HG03575 (cell line): ENCODE measurements at regions not wholly inside any gene's neighbourhood (a gene's known extent, or its start where the extent isn't known, plus 50 kb on each side); places are given as distances from the start of the nearest gene placed in this dataset.

Source experiments
- ATAC-seq: cut with Tn5 transposase; IDR thresholded peaks from one replicate; pipeline ENCODE4 v1.9.1; 2021; ENCODE audit not compliant: unreplicated experiment, insufficient number of reproducible peaks, low FRiP score; ENCODE audit errors: extremely low read depth

DNA sequence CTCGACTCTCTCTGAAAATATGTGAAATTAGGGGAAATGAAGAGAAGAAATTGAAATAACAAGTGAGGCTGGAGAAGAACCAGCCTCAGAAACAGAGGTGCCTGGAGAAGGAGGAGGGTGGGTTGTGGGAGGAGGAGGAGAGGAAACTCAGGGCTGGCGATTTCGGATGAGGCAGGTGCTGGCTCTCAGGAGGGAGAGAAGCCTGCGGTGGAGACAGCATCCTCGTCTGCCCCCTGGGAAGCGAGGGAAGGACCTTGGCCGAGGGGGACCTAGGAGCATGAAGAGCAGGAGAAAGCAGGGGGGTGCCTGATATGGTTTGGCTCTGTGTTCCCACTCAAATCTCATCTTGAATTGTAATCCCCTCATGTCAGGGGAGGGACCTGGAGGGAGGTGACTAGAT, 264.7 kb upstream of the TNRC6C start:
- ATAC-seq = no peak

DNA sequence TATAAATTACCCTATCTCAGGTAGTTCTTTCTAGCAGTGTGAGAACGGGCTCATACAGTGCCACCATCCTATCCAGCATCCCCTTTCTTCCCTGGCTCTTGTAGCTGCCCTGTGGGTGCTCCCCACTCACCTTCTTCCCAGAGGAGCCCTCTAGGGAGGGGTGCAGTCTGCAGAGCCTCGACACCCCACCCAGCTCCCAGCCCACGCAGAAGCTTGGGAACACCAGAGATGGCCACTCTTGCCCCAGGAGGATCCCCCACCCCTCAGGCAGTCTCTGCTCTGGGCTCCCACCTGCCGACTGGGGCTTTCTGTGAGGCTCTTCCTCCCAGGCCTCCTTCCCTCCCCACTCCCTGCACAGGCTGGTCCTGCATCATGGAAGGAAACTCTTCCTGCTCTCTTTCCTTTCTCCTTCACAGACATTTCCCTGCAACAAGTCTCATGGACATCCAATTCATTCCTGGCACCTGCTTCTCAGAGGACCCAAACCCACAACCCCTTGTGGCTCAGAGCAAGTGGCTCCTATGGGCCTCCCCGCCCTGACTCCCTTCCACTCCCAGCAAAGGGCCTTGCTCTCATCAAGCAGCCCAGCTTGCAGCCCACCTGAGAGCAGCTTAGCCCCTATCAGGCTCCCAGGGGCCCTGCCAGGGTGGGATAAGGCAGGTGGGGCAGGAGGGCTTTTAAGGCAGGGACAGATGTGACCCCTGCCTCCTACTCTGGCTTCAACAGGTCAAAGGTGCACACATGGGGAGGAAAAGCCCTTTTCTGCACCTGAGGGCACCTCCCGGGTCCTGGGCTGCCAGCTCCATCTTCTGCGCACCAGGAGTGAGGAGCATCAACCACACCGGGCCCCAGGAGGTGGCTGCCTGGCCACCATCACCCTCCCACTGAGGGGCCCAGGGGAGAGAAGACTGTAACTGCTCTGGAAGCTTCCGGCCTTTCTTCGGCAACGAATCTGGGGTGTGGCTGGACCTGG, 263.8 kb upstream of the TNRC6C start:
- no peak for ATAC-seq

DNA sequence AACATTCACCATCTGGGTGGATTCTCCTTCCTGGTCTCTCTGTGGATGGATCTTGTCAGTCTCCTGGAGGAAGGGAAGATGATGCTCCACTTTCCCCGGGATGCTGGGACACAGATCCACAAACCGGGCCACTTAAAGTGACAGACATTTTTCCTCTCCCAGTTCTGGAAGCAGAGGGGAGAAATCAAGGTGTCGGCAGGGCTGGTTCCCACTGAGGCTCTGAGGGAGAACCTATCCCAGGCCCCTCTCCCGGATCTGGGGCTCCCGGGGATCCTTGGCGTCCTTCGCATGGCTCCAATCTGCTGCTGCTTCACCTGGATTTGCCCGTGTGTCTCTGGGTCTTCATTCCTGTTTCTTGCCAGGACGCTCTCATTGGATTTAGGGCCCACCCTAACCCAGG, 263.1 kb upstream of the TNRC6C start:
- ATAC-seq = no peak

DNA sequence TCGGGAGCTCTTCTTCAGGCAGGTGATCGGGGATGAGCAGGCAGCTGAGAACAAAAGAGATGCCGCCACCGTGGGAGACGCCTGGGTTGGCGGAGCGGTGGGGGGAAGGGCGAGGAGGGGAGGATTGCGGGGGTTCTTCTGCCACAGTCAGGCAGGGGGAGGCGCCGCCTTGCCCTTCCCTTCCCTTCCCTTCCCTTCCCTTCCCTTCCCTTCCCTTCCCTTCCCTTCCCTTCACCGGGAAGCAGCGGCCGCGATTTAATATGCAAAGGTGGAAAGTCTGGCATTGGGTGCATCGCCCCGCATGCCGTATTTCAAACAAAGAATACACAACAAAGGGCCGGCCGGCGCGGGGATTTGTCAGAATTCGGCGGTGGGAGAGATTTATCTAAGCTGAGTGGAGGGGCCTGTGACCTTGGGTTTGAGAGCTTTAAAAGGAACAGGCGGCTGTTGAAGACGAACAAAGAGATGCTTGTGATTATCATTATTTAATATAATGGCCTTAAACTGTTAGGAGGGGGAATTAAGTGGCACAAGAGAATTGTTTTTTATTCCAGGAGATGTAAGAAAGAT, 262.3 kb upstream of the TNRC6C start:
- no peak for ATAC-seq

DNA sequence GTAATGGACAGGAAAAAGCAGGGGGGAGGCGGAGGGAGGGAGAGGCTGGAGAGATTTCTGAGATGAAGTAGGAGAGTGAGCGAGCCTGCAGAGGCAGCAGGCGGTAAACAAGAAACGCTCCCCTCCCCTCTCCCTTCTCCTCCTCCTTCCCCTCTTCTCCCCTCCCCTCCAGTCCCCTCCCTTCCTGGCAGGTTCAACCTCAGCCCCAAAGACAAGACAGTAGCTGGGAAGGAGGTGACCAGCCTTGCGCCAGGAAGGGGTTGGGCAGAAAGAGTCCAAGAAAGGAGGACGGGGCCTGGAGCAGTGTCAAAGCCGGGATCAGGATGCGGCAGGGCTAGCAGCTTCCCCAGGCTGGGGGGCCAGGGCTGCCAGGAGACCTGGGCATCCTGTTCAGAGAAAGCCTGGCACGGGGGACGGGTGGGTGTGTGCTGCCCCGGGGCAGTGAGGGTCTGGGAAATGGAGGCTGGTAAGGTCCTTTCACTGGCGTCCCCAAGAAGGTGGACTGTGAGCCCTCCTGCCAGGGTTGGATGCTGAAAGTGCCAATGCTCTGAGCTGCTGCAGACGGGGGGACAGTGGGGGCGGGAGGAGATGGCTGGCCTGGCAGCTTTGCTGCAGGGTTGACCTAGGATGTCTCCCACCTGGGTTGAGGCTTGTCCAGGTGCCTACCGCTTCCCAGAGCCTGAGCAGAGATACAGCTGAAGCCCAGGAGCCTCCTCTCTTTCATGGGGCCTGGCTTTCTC, 261.6 kb upstream of the TNRC6C start:
- ATAC-seq = no peak

DNA sequence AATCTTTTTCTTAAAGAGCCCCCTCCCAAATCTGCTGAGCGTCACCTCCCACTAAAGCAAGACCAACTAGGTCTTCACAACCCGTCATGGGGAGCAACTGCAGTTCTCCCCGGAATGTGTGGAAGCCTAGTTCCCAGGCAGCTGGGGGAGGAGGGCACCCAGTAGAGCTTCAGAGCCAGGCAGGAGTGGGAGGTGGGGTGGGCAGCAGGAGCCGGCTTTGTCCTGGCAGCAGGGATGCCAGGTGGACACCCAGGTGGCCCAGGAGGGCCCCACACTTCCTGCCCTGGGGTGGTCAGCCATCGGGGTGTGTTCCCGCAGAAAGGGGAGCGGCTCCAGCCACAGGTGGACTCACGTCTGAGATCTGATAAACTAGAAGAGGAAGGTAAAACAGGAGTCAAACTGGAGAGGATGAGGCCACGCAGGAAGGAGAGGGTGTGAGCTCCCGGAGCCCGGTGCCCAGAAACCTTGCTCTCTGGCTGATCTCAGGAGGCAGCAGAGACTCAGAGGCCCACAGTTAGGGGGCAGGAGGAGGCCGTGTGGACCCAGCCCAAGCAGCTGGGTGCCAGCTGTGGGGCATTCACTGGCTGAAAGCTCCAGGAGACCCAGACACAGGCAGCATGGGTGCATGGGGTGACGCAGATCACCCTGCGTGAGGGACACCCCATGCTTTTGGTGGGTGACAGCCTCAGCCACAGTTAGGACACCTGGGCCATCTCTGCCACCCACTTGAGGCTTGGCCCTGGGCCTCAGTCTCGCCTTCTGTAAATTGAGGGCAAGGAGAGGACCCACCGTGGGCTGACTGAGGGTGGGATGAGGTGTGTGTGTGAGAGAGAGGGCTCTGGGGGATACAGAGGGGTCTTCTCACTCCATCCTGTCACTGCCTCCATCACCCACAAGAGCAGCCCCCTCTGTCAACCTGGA, 260.8 kb upstream of the TNRC6C start:
- no peak for ATAC-seq

DNA sequence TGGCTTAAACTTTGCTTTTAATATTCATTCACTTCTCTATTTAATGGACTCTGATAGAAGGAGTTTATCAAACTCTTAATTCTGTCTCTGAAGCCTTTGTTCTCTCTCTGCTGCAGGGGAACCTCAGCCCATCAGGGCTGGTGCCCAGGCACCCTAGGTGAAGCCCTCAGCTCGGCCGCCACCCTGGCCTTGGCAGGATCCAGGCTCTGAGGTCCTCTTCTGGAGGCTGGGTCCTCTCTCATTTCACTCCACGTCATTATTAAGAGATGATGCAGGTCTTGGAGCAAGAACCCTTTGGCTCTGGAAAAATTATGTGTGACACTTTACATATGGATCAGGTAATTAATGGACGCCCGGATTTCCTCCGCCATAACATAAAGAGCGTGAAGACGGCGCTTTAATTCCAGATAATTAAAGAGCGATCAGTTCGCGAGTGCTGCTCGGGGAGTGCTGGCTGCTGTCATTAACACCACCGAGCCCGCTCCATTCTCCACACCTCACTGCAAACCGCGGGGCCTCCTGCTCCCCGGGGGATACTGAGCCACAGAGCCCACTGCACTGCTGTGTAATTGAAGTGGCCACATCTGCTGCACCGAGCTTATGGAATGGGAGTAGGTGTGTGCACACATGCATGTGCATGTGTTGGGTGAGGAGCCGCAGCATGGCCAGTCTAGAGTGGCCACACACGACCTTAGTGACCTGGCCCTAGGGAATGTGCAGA, 259.4 kb upstream of the TNRC6C start:
- no peak for ATAC-seq

DNA sequence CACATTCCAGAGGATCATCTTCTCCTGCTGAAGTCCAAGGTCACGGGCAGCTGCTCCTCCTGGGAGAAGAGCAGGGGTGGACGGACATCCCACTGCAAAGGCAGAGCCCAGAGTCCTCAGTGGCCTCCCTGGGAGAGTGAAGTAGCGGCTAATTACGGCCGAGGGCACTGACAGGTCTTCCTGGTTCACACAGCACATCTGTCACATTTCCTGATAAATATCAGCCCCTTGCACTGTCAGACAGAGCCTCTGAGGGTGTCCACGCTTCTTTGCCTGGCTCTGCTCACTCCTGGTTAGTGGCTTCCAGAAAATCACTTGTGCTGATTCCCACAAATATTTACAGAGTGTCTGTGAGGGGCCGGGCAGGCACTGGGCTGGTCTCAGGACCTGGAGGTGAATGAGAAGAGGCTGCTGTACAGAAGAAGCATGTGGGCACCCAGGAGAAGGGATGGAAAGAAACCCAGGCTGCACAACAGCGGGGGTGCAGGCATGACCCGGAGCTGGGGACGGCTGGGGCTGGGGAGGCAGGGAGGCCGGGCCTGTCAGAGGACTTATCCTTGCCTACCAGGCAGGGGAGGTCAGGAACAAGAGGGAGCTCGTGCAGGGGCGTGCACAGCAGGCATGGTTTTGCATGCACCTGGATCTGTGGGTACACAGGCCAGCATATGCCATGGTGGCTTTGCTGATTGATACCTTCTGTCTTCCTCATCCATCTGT, 258.2 kb upstream of the TNRC6C start:
- ATAC-seq = no peak

DNA sequence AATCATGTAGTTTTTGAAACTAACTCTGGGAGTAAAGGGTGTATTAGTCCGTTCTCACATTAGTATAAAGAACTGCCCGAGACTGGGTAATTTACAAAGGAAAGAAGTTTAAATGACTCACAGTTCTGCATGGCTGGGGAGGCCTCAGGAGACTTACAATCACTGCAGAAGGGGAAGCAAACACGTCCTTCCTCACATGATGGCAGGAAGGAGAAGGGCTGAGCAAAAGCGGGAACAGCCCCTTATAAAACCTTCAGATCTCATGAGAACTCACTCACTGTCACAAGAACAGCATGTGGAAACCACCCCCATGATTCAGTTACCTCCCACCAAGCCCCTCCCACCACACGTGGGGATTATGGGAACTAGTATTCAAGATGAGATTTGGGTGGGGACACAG, 256.5 kb upstream of the TNRC6C start:
- no peak for ATAC-seq

DNA sequence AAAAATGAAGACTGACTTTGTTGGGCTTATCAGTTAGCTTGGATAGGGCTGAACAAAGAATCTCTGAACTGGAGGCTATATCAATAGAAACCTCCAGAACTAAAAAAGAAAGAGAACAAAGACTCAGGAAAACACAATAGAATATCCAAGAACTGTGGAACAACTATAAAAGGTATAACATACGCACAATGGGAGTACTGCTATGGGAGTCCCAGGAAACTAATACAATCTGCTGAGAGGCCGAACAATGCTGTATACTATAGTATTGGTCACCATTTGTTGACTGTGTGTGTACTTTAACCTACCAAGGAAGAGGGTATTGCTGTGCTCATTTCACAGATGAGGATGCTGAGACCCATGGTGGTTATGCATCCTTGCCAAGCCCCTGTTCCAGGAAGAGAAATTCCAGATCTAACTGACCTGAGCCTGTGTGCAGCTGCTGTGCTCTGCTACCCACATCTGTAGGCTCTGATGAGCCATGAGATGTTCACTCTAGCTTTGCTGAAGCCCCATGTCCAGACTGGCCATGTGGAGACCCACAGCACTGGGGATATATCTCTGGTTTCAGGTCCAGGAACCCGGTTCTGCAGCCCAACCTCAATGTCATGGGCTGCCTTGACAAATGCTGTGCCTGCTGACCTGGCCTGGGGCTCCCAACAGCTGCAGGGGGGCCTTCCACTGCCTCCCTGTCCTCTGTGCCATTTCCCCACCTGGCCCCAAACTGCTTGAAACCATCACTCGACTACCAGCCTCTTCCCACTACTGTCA, 254.3 kb upstream of the TNRC6C start:
- ATAC-seq = no peak

DNA sequence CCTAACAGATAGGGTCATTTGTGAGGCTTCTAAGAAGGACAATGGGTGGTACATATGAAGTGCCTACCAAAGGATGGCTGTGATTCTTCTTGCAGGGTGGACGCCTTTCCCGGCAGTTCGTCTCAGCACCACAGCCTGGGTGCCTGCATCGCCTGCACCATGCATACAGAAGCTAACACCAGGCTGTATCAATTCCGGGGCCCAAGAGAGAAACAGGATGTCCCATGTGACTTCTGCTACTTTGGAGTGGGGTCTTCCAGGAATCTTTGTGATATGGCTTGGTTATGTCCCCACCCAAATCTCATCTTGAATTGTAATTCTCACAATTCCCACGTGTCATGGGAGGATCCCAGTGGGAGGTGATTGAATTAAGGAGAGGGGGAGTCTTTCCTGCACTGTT, 251.6 kb upstream of the TNRC6C start:
- no peak for ATAC-seq

DNA sequence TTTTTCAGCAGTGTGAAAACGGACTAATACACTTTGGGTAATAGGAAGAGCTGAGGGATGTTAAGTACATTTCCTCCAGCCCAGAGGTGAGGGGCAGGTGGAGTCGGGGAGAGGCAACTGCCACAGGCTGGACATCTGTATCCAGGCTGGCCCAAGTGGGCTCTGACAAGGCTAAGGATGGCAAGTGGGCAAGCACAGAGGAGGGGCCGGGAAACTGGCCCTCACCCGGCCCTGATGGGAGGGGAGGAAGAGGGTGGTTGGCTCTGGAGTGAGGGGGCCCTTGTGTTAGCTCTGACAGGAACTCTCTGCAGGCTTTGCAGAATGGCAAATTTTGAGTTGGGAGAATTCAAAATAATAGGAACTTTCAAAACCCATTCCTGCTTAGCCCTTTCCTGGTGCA, 251.0 kb upstream of the TNRC6C start:
- ATAC-seq = no peak

DNA sequence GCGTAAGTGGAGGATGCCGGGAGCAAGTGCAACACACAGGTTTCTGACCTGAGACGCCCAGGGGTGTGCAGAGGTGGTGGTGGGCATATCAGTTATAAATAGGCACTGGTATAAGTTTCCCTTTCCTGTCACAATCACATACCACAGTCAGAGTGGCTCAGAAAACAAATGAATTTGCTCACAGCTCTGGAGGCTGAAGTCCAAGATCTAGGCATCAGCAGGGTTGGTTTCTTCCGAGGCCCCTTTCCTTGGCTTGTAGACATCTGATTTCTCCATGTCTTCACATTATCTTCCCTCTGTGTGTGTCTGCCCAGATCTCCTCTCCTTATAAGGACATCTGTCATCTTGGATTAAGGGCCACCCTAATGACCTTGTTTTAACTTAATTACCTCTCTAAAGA, 250.5 kb upstream of the TNRC6C start:
- no peak for ATAC-seq

DNA sequence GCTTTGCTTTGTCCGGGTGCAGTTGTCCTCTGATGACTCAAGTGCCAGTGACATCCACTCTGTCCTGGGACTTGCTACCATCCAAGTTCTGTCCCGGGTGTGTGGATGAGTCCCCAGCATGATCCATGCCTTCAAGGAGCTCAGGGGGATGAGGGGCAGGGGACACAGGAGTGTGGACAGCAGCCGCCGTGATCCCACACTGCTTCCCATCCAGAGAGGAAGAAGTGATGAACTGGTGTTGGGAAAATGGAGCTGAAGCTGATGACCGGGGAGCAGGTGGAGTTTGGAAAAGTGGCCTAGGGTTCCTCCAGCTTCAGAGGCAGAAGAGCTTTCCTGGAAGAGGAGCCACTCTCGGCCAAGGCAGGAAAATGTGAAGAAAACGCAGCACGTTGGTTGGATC, 249.6 kb upstream of the TNRC6C start:
- ATAC-seq = no peak

DNA sequence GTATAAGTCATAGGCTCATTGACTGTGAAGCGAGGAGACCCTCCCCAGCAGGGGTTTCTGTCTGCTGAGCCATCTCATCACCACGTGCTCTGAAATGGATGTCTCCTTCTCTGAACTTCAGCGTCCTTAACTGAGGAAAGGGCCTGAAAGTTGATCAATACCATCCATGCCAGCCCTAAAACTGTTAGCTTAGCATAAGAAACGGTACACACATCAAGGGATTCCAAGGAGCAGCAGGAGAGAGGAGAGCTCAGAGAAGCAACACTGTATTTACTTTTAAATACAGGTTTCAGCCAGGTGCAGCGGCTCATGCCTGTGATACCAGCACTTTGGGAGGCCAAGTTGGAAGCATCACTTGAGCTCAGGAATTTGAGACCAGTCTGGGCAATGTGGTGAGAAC, 248.9 kb upstream of the TNRC6C start:
- no peak for ATAC-seq

DNA sequence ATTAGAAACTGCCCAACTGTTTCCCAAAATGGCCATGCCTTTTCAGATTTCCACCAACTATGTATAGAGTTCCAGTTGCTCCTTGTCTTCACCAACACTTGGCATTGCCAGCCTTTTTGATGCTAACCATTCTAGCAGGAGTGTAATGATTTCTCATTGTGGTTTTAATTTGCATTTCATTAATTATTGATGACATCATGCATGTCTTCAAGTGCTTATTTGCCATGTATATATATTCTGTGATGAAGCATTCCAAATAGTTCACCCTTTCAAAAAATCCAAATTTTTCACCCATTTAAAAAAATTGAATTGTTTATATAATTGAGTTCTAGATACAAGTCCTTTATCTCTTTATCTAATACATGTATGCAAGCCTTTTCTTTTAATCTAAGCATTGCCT, 245.9 kb upstream of the TNRC6C start:
- no peak for ATAC-seq

DNA sequence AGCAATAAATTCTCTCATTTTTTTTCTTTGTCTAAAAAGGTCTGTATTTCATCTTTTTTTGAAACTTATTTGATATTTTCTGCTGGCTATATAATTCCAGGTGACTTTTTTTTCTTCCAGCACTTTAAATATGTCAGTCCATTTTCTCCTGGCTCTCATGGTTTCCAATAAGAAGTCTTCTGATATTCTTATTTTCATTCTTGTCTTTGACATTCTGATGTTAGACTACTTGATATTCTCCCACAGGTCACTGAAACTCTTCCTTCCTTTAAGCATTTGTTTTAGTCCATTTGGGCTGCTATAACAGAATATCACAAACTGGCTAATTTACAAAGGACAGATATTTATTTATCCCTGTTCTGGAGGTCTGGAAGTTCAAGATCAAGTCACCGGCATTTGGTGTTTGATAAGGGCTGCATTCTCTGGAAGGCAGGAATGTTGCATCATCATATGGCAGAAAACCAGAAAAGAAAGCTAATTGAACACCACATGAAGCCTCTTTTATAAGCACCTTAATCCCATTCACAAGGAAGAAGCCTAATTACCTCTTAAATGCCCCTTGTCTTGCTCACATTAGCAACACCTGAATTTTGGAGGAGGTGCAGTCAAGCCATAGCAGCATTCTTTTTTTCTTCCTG, 242.1 kb upstream of the TNRC6C start:
- ATAC-seq = no peak
